GM12878 (cell line): ENCODE measurements at regions not wholly inside any gene's neighbourhood (a gene's known extent, or its start where the extent isn't known, plus 50 kb on each side); places are given as distances from the start of the nearest gene placed in this dataset.

Experiments
- ATAC-seq: fragments of 200-7000 bp; cut with Tn5 transposase; 3 replicates; pipeline ENCODE4 v1.9.1; 2020; ENCODE audit warnings: mild to moderate bottlenecking, moderate library complexity
- BruUV-seq: library from RNA; stranded (reverse); fragments of 400-500 nt; replicated peaks from 2 replicates; lab custom pipeline; 2021; lab: Mats Ljungman, UMichigan
- CTCF ChIA-PET: fragments of 300-600 bp; sonication (Branson Sonifier 250); formaldehyde crosslinking; extraction: SDS; loops from one replicate; lab custom pipeline; 2021; ENCODE audit warnings: inconsistent platforms; lab: Yijun Ruan, JAX
- POLR2A ChIA-PET: fragments of 350-600 bp; formaldehyde crosslinking; extraction: SDS; loops from one replicate; lab custom pipeline; 2021; ENCODE audit warnings: inconsistent platforms; lab: Charles Lee
- RAD21 ChIA-PET: fragments of 300-600 bp; sonication (Branson Sonifier 250); formaldehyde crosslinking; loops from one replicate; lab custom pipeline; 2023; ENCODE audit warnings: antibody characterized with exemption; ENCODE audit not compliant: unreplicated experiment; lab: Charles Lee
- SMC1A ChIA-PET: fragments of 300-600 bp; sonication (Branson Sonifier 250); formaldehyde crosslinking; loops from one replicate; lab custom pipeline; 2023; ENCODE audit not compliant: unreplicated experiment, uncharacterized antibody; lab: Charles Lee
- DNase-seq: peaks from one replicate; pipeline ENCODE4 v3.0.0-alpha.2; 2011; ENCODE audit warnings: low read depth, low spot score
- FAIRE-seq: peaks from 3 replicates; lab custom pipeline; 2011; peaks lifted over from hg19 to GRCh38; lab: Jason Lieb, UNC
- H2AFZ ChIP-seq: 2 replicates; pipeline ENCODE4 v1.6.0; 2011; ENCODE audit warnings: low read depth, low read length, control low read depth; ENCODE audit not compliant: control insufficient read depth
- H3K27ac ChIP-seq: 2 replicates; pipeline ENCODE4 v1.5.1; 2011; ENCODE audit warnings: control low read depth; ENCODE audit not compliant: control insufficient read depth, insufficient read depth
- H3K27me3 ChIP-seq, 2 experiments: replicated peaks in 1 of 2; 2 replicates each; pipeline versions ENCODE4 v1.6.0 to v1.6.1; 2011; ENCODE audit warnings: low read length in 1 of 2; ENCODE audit not compliant: control insufficient read depth in 2 of 2, insufficient read depth in 2 of 2
- H3K36me3 ChIP-seq, 2 experiments: 2 replicates each; pipeline ENCODE4 v1.5.1; 2011; ENCODE audit warnings: low read length in 1 of 2; ENCODE audit not compliant: control insufficient read depth in 2 of 2, insufficient read depth in 2 of 2
- H3K4me1 ChIP-seq: 2 replicates; pipeline ENCODE4 v1.6.1; 2011; ENCODE audit warnings: mild to moderate bottlenecking, low read length, moderate library complexity, mixed read lengths; ENCODE audit not compliant: control insufficient read depth, insufficient read depth
- H3K4me2 ChIP-seq: 2 replicates; pipeline ENCODE4 v1.6.0; 2011; ENCODE audit warnings: control low read depth; ENCODE audit not compliant: control insufficient read depth, insufficient read depth
- H3K4me3 ChIP-seq: fragments of 200-600 bp; sonication (generic); 2 replicates; pipeline ENCODE4 v1.5.1; 2016
- H3K79me2 ChIP-seq: 2 replicates; pipeline ENCODE4 v1.6.0; 2011; ENCODE audit warnings: low read length; ENCODE audit not compliant: control insufficient read depth, insufficient read depth
- H3K9ac ChIP-seq: 2 replicates; pipeline ENCODE4 v1.8.0; 2011; ENCODE audit warnings: low read length, control low read depth, mixed read lengths; ENCODE audit not compliant: control insufficient read depth, insufficient read depth
- H3K9me3 ChIP-seq: replicated peaks from 3 replicates; pipeline ENCODE4 v1.5.1; 2011; ENCODE audit warnings: mild to moderate bottlenecking, low read length; ENCODE audit not compliant: control insufficient read depth, insufficient read depth
- H4K20me1 ChIP-seq: 2 replicates; pipeline ENCODE4 v1.6.0; 2011; ENCODE audit not compliant: control insufficient read depth, insufficient read depth
- BRCA1 ChIP-seq: IDR thresholded peaks from 2 replicates; pipeline ENCODE4 v1.6.1; 2011; ENCODE audit warnings: low read depth, low read length, improper control_type of control experiment
- CHD2 ChIP-seq: IDR thresholded peaks from 2 replicates; pipeline ENCODE4 v1.6.1; 2011; ENCODE audit warnings: low read depth, low read length, improper control_type of control experiment, borderline replicate concordance
- CHD4 ChIP-seq: fragments of 200-600 bp; sonication (generic); IDR thresholded peaks from 2 replicates; pipeline ENCODE4 v1.6.1; 2016; ENCODE audit warnings: mild to moderate bottlenecking
- FOXK2 ChIP-seq: fragments of 450-650 bp; IDR thresholded peaks from 2 replicates; pipeline ENCODE4 v1.6.1; 2017; ENCODE audit warnings: mild to moderate bottlenecking, moderate library complexity
- IRF4 ChIP-seq: IDR thresholded peaks from 2 replicates; pipeline ENCODE4 v1.6.1; 2011; ENCODE audit warnings: low read depth, low read length
- SIN3A ChIP-seq: IDR thresholded peaks from 2 replicates; pipeline ENCODE4 v1.6.1; 2012; ENCODE audit warnings: low read depth, low read length, improper control_type of control experiment
- WRNIP1 ChIP-seq: IDR thresholded peaks from 2 replicates; pipeline ENCODE4 v1.6.1; 2011; ENCODE audit warnings: low read depth, low read length, improper control_type of control experiment, borderline replicate concordance
- ZNF274 ChIP-seq: IDR thresholded peaks from one replicate; pipeline ENCODE4 v1.8.0; 2011; ENCODE audit not compliant: insufficient read length, insufficient read depth
- WGBS: methylation state at CpG from one replicate; pipeline ENCODE4 v1.1.6; 2016; ENCODE audit warnings: low lambda C conversion rate; ENCODE audit not compliant: insufficient replicate concordance, insufficient coverage; ENCODE audit errors: missing lambda C conversion rate; 5-methylcytosine and 5-hydroxymethylcytosine counted together
- in situ Hi-C: fragments of 300-500 bp; cut with MboI; formaldehyde crosslinking; loops from 9 replicates; pipeline ENCODE4 v1.14.3; 2018; ENCODE audit warnings: mixed read lengths
- intact Hi-C: fragments of 100-400 bp; cut with micrococcal nuclease; formaldehyde crosslinking; loops from one replicate; pipeline ENCODE4 v1.14.2; 2022; ENCODE audit not compliant: unreplicated experiment
- TF ChIP-seq, protein P1 (sequence below): fragments of 150-350 bp; IDR thresholded peaks from 2 replicates; pipeline ENCODE4 v1.6.1; 2014; ENCODE audit warnings: mild to moderate bottlenecking, low read depth, low read length
- TF ChIP-seq, protein P2 (sequence below): fragments of 450-650 bp; IDR thresholded peaks from 2 replicates; pipeline ENCODE4 v1.6.1; 2017; ENCODE audit warnings: low read depth, mild to moderate bottlenecking, moderate library complexity
- TF ChIP-seq, protein P3 (sequence below): fragments of 450-650 bp; IDR thresholded peaks from 2 replicates; pipeline ENCODE4 v1.6.1; 2017; ENCODE audit warnings: borderline replicate concordance

DNA sequence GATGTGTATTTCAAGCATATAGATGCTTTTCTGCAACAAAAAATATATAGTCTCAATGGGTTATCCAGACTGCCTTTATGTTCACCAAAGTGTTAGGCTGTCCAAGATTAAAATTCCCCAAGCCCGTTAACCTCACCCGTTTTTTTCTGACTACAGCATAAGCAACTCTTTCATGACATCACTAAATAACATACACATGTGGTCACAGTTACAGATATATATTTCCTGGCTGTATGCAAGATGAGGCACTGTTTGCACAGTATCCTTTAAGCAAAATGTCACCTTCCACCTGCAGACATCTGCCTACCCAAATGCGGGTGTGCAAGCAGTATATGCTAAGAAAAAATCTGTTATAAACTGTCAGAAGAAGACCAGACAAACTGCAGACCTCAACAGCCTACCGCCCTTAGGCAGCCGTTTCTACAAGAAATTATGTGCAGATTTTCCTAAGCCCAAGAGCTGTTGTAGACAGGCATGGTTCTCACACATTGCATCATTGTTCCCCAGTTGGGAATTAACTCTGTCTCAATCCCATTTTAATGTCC, 183.1 kb upstream of the MXRA5 start:
- Histone ChIP-seq H3K9me3 (no peaks in the 10 kb centered on the region; the same call in 2 of the 3 replicates), H4K20me1 (no peaks in the 10 kb centered on the region), H2AFZ (no peak overlapping the region), H3K4me1 (no peaks in the 10 kb centered on the region), H3K9ac (no peak overlapping the region), H3K27me3 (no peaks in the 10 kb centered on the region), H3K79me2 (no peaks in the 10 kb centered on the region), H3K4me2 (no peak overlapping the region), H3K4me3 (no peak overlapping the region), H3K36me3 (no peaks in the 10 kb centered on the region), H3K27ac (no peak overlapping the region)
- 34% methylated on average over 5 of the region's 5 CpGs for WGBS
- ChIA-PET CTCF (no interaction called here), RAD21 (no interaction called here), POLR2A (no interaction called here), SMC1A (no interaction called here)
- in situ Hi-C loops, result no loop called here
- TF ChIP-seq CHD2, result no peak
- TF ChIP-seq IRF4, result no peak
- TF ChIP-seq CHD4, result no peak
- no peak for TF ChIP-seq ZNF274
- no peak for TF ChIP-seq WRNIP1
- TF ChIP-seq, protein P1, sequence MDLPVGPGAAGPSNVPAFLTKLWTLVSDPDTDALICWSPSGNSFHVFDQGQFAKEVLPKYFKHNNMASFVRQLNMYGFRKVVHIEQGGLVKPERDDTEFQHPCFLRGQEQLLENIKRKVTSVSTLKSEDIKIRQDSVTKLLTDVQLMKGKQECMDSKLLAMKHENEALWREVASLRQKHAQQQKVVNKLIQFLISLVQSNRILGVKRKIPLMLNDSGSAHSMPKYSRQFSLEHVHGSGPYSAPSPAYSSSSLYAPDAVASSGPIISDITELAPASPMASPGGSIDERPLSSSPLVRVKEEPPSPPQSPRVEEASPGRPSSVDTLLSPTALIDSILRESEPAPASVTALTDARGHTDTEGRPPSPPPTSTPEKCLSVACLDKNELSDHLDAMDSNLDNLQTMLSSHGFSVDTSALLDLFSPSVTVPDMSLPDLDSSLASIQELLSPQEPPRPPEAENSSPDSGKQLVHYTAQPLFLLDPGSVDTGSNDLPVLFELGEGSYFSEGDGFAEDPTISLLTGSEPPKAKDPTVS, result no peak
- no peak for ATAC-seq
- no peak for DNase-seq
- intact Hi-C loops, result no loop called here
- FAIRE-seq, result no peak
- no TSS peak for BruUV-seq

DNA sequence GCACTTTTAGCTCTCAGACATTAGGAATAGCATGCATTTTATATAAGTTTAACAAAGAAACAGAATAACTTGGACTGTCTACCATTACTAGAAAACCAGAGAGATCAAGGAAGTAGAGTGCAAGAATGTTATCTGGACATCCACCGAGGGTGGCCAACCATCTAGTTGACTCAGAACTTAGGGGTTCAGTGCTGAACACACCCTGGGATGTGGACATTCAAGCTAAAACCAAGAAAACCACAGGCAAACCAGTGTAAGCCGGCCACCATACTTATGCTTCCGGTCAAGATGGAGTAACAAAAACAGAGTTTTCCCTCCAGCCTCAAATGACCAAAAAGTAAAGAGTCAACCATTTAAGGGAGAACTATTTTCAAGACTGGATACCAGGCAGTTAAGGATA, 181.4 kb upstream of the MXRA5 start:
- DNase-seq (no peak), ATAC-seq (no peak), FAIRE-seq (no peak)
- ChIA-PET RAD21 (no interaction called here), POLR2A (interaction anchor here (0.5 kb wide), 1 partner anchor 464 kb away, joined by 3 read pairs; no protein-coding TSS in a partner anchor), CTCF (no interaction called here), SMC1A (no interaction called here)
- Histone ChIP-seq H3K4me3 (no peak overlapping the region), H3K79me2 (no peaks in the 10 kb centered on the region), H2AFZ (no peak overlapping the region), H4K20me1 (no peaks in the 10 kb centered on the region), H3K36me3 (no peaks in the 10 kb centered on the region), H3K9ac (no peak overlapping the region), H3K27me3 (no peaks in the 10 kb centered on the region), H3K4me2 (no peak overlapping the region), H3K9me3 (no peaks in the 10 kb centered on the region; the same call in 2 of the 3 replicates), H3K27ac (no peak overlapping the region), H3K4me1 (no peaks in the 10 kb centered on the region)
- intact Hi-C loops (no loop called here), in situ Hi-C loops (no loop called here)
- 54% methylated on average over 3 of the region's 3 CpGs for WGBS
- BruUV-seq, result no TSS peak
- TF ChIP-seq, protein P1, result no peak
- TF ChIP-seq, protein P2, sequence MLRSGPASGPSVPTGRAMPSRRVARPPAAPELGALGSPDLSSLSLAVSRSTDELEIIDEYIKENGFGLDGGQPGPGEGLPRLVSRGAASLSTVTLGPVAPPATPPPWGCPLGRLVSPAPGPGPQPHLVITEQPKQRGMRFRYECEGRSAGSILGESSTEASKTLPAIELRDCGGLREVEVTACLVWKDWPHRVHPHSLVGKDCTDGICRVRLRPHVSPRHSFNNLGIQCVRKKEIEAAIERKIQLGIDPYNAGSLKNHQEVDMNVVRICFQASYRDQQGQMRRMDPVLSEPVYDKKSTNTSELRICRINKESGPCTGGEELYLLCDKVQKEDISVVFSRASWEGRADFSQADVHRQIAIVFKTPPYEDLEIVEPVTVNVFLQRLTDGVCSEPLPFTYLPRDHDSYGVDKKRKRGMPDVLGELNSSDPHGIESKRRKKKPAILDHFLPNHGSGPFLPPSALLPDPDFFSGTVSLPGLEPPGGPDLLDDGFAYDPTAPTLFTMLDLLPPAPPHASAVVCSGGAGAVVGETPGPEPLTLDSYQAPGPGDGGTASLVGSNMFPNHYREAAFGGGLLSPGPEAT, result no peak
- TF ChIP-seq, protein P3, sequence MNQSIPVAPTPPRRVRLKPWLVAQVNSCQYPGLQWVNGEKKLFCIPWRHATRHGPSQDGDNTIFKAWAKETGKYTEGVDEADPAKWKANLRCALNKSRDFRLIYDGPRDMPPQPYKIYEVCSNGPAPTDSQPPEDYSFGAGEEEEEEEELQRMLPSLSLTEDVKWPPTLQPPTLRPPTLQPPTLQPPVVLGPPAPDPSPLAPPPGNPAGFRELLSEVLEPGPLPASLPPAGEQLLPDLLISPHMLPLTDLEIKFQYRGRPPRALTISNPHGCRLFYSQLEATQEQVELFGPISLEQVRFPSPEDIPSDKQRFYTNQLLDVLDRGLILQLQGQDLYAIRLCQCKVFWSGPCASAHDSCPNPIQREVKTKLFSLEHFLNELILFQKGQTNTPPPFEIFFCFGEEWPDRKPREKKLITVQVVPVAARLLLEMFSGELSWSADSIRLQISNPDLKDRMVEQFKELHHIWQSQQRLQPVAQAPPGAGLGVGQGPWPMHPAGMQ, result no peak
- TF ChIP-seq FOXK2 (no peak), BRCA1 (no peak), SIN3A (no peak)
